Right cardiac atrium (tissue), 5 donors: ENCODE measurements at regions not wholly inside any gene's neighbourhood (a gene's known extent, or its start where the extent isn't known, plus 50 kb on each side); places are given as distances from the start of the nearest gene placed in this dataset.
"Not testable (repeated sequence)": the region's sequence is repeated elsewhere in the genome, so short reads cannot be mapped to it uniquely, and the experiment has no call there.

ENCODE experiments used
- ATAC-seq, 2 donors: fragments of 200-7000 bp; cut with Tn5 transposase; one replicate each; pipeline versions ENCODE4 v1.8.0 to v1.9.1; 2020; ENCODE audit warnings: moderate library complexity in 2 of 2, mild to moderate bottlenecking in 1 of 2
- DNase-seq, 3 donors: peaks; one replicate each; pipeline ENCODE4 v3.0.0-alpha.2; 2020
- H3K27ac ChIP-seq: one replicate; pipeline ENCODE4 v1.5.1; 2013; ENCODE audit warnings: mild to moderate bottlenecking, low read length, control low read depth, moderate library complexity
- H3K27me3 ChIP-seq: one replicate; pipeline ENCODE4 v1.6.1; 2013; ENCODE audit not compliant: control insufficient read depth, insufficient read depth
- H3K4me1 ChIP-seq: one replicate; pipeline ENCODE4 v1.6.1; 2013; ENCODE audit warnings: low read length; ENCODE audit not compliant: control insufficient read depth, insufficient read depth
- H3K4me3 ChIP-seq: one replicate; pipeline ENCODE4 v1.5.1; 2013; ENCODE audit warnings: low read length, control low read depth
- H3K9me3 ChIP-seq: one replicate; pipeline ENCODE4 v1.6.1; 2013; ENCODE audit warnings: low read length; ENCODE audit not compliant: control insufficient read depth
- WGBS: extraction: QIAGEN DNeasy Blood & Tissue Kit; methylation state at CpG from one replicate; pipeline ENCODE4 v1.1.7; 2013; 5-methylcytosine and 5-hydroxymethylcytosine counted together
- intact Hi-C, 4 donors: fragments of 100-400 bp; cut with DNase I; formaldehyde crosslinking; loops; one replicate each; pipeline versions ENCODE4 v1.11.0 to v1.14.0; 2022 to 2023
- donor health status: healthy with polysubstance abuse.
- donor health status: DM: no; HTN: yes; CAD: no.
- donor health status: DM: no; HTN: no; CAD: no.
- donor health status: DM: no; HTN: yes; CAD: no; lungs with severe emphysema.
- donor health status: DM: yes; HTN: yes; CAD: no.

DNA sequence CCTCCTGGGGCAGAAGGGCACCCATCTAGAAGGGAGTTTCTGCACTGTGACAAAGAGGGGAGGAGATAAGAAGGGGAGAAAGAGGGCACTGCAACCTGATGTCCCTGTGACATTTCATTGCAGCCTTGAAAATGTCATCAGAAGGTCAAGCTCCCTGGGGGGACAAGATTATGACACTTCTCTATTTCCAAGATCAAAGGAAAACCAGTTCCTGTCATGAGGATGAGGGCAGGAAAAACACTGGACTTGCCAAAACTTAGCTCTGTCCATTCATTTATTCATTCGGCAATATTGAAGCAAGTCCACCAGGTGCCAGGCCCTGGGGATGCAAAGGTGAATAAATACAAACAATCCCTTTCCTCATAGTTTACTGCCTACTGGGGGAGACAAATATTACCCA lies 138.4 kb upstream of the CDKN3 start:
- ATAC-seq (no peak), DNase-seq (no peak)
- Histone ChIP-seq H3K4me3 (no peak overlapping the region), H3K9me3 (no peaks in the 10 kb centered on the region), H3K4me1 (no peaks in the 10 kb centered on the region), H3K27me3 (no peaks in the 10 kb centered on the region), H3K27ac (no peak overlapping the region)
- intact Hi-C loops, result no loop called here
- WGBS, result 72% methylated on average over 1 of the region's 1 CpG

DNA sequence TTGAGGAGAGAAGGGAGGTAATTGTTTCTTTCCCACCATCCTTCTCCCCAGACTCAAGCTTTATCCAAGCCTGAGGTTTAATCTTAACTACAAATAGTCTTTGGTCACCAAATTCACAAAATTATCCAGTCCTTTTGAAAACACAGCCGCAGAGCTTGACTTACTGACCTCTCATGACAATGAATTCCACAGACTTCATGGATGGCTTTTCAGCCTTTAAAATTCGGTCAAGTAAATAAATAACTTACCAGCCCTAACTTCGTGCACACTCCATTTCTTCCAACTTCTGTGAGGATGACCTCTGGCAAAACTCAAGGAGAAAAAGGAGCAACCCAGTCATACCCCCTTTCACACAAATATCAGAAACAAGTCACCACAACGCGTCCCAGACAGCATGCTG lies 137.0 kb upstream of the CDKN3 start:
- Histone ChIP-seq H3K4me1 (no peaks in the 10 kb centered on the region), H3K27me3 (no peaks in the 10 kb centered on the region), H3K9me3 (no peaks in the 10 kb centered on the region), H3K4me3 (no peak overlapping the region), H3K27ac (no peak overlapping the region)
- 83% methylated on average over 5 of the region's 5 CpGs for whole genome bisulfite sequencing
- intact Hi-C loops, result no loop called here
- DNase-seq (no peak), ATAC-seq (no peak)

DNA sequence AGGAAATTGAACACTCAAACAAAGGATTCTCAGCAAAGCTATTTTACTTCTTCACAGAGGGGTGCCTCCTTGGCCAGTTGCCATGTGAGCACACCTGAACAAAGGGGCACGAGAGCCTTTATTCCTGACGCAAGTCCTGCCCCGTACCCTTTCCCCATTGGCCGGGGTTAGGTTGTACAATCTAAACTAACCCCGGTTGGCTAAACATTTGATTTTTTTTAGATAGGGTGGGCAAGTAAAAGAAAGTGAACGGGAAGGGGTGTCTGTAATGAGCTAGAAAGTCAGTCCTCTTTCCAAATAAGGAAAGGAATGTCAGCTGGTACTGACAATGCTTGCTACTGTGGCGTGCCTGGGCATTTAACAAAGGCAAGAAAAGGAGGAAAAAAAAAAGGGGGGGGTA lies 135.5 kb upstream of the CDKN3 start:
- intact Hi-C loops, result no loop called here
- no peaks in the 10 kb centered on the region for H3K27me3 ChIP-seq
- DNase-seq (no peak), ATAC-seq (no peak)
- H3K4me3 ChIP-seq, result no peak overlapping the region
- 72% methylated on average over 7 of the region's 7 CpGs for WGBS
- no peaks in the 10 kb centered on the region for H3K9me3 ChIP-seq
- no peaks in the 10 kb centered on the region for H3K4me1 ChIP-seq
- no peak overlapping the region for H3K27ac ChIP-seq

DNA sequence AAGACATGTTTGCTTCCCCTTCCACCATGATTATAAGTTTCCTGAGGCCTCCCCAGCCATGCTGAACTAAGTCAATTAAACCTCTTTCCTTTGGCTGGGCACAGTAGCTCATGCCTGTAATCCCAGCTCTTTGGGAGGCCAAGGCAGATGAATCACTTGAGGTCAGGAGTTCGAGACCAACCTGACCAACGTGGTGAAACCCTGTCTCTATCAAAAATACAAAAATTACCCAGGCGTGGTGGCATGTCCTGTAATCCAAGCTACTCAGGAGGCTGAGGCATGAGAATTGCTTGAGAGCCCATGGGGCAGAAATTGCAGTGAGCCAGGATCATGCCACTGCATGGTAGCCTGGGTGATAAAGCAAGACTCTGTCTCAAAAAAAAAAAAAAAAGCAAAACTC lies 130.2 kb upstream of the CDKN3 start:
- H3K27ac ChIP-seq, H3K4me3 ChIP-seq, DNase-seq, intact Hi-C loops, H3K27me3 ChIP-seq, H3K4me1 ChIP-seq, H3K9me3 ChIP-seq, ATAC-seq: not testable (repeated sequence)
- WGBS, result 94% methylated on average over 3 of the region's 3 CpGs

DNA sequence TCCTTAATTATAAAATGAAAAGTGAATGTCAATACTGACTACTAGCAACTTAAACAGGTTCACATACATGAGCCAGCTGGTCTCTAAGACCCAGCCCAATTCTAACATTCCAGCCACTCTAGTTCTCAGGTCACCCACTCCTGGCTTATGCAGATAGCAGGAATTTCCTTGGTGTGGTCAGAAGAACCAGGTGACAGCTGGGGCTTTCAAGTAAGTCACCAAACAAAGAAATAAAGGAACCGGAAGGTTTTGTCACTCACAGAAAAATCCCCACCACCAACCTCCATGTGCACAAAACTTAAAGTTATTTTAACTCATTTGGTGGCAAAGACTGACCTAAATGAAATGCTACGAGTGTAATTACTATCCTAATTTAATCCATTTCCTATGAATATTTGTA lies 129.6 kb upstream of the CDKN3 start:
- intact Hi-C loops, result no loop called here
- no peak for DNase-seq
- Histone ChIP-seq H3K9me3 (no peaks in the 10 kb centered on the region), H3K4me3 (no peak overlapping the region), H3K4me1 (no peaks in the 10 kb centered on the region), H3K27me3 (no peaks in the 10 kb centered on the region), H3K27ac (no peak overlapping the region)
- no peak for ATAC-seq
- WGBS, result 78% methylated on average over 2 of the region's 2 CpGs

DNA sequence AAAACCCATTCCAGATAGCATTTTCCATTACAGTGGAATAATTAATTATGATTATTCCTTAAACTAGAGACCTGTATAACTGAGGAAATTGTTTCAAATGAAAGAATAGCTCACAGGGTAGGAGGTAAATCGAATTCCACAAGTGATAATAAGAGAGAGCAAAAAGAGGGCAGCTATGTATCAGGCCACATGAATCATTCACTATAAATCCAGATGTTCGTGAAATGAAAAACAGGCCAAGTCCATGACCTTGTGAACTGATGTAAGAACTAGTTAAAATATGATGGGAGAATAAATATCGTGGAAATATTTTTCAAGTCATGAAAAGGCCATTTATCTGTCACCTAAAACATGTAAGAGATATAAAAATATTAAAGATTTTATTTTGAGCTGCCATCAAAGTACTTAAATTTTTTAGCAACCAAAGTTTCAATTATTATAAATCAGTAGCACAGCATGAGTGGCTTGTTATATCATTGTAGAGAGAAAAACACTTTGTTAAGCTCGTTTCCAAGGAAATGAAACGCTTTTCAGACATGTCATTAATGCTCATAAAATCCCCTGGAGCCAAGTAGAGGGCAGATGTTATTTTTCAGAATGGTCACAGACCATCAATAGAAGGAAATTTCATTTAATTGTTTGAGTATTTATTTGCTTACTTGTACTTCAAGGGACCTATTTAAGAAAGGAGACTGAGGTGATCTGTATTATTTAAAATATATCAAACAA lies 120.6 kb upstream of the CDKN3 start:
- intact Hi-C loops, result no loop called here
- Histone ChIP-seq H3K27ac (no peak overlapping the region), H3K27me3 (no peaks in the 10 kb centered on the region), H3K4me1 (no peaks in the 10 kb centered on the region), H3K9me3 (no peaks in the 10 kb centered on the region), H3K4me3 (no peak overlapping the region)
- 47% methylated on average over 5 of the region's 5 CpGs for WGBS
- ATAC-seq (no peak), DNase-seq (no peak)

DNA sequence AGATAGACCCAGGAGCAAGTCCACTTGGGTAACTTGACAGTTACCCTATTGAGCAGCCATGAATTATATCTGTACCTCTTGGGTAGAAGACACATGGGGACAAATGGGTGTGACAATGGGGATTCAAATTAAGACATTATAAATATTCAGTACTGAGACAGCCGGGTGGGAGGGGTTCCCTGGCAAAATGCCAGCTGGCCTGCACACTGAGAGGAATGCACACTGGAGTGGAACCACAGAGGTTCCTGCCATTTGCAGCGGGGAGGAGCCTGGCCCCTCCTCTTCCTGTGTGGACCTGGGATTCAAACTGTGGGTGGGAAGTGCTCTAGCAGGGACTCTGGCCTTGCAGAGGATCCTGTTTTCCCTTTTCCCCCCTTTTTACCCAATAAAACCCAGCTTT lies 118.7 kb upstream of the CDKN3 start:
- WGBS, result 48% methylated on average over 2 of the region's 2 CpGs
- Histone ChIP-seq H3K27me3 (no peaks in the 10 kb centered on the region), H3K4me1 (no peaks in the 10 kb centered on the region), H3K9me3 (no peaks in the 10 kb centered on the region), H3K27ac (no peak overlapping the region), H3K4me3 (no peak overlapping the region)
- intact Hi-C loops, result no loop called here
- ATAC-seq, result no peak
- no peak for DNase-seq

DNA sequence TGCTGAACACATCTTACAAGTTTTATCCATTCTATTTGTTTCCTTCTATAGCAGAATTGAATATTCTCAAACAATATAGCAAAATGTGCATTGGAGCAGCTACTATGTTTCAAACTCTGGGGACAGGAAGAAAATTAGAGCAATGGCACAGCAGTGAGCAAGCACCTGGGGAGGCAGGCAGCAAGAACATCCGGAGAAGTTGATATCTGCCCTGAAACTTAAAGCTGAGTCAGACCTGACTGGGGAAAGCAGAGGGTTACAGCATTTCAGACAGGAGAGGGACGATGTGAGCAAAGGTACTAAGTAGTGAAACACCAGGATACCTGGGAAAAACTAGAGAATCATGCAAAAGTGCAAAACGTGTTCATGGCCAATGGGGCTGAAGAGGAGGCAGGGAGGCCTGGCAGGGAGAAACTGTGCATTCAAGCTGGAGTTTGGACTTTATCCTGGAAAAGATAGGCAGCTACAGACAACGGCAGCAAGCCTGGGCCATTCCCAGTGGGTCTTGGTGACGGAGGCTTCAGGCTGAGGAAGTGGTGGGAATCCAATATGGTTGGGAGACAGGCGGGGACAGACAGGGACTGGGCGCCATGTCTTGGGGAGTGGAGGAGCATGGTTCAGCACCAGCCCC lies 118.0 kb upstream of the CDKN3 start:
- intact Hi-C loops, result no loop called here
- Histone ChIP-seq H3K4me3 (no peak overlapping the region), H3K27me3 (no peaks in the 10 kb centered on the region), H3K9me3 (no peaks in the 10 kb centered on the region), H3K4me1 (no peaks in the 10 kb centered on the region), H3K27ac (no peak overlapping the region)
- no peak for ATAC-seq
- 83% methylated on average over 7 of the region's 7 CpGs for WGBS
- DNase-seq, result no peak

DNA sequence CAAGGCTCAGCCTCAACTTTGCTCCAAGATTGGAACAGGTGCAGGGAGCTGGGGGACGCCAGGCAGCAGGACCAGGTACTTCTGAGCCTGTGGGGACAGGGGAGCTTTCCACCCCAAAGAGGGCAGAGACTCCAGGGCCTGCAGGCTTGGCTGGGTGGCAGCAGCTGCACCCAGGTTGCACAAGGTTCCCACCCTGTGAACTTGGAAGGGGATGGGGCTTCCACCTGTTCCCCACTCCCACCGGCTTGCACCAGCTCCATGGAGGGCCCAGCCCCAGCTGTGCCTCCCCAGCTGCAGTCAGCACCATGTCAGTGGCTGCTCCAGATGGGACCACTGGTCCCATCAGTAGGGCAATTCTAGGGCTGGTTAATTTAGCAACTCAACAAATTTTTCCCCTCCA lies 114.0 kb upstream of the CDKN3 start:
- H3K4me1 ChIP-seq, result no peaks in the 10 kb centered on the region
- no peak overlapping the region for H3K4me3 ChIP-seq
- peak in 1 of 2 donors; percentile 24 for ATAC-seq
- intact Hi-C loops, result no loop called here
- no peaks in the 10 kb centered on the region for H3K9me3 ChIP-seq
- H3K27ac ChIP-seq, result no peak overlapping the region
- H3K27me3 ChIP-seq, result no peaks in the 10 kb centered on the region
- DNase-seq, result no peak
- WGBS, result 81% methylated on average over 2 of the region's 2 CpGs

DNA sequence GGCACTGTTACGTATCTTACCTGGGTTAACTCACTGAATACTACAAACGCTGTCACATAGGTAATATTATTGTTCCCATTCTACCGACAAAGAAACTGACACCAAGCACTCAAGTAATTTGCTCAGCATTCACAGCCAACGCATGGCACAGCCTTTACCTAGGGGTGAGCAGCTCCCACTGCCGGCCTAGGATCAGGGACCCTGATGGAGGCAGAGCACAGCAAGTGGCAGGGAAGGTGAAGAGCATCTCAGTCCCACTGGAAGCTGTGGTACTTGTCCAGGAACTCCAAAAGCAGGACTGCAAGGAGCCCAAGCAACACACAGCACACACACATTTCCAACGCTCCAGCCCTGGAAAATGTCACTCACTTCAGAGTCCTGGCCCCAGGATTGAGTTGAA lies 111.8 kb upstream of the CDKN3 start:
- H3K9me3 ChIP-seq, result no peaks in the 10 kb centered on the region
- no peak overlapping the region for H3K4me3 ChIP-seq
- 92% methylated on average over 6 of the region's 6 CpGs for WGBS
- intact Hi-C loops, result no loop called here
- H3K27me3 ChIP-seq, result no peaks in the 10 kb centered on the region
- no peaks in the 10 kb centered on the region for H3K4me1 ChIP-seq
- ATAC-seq (no peak), DNase-seq (no peak)
- no peak overlapping the region for H3K27ac ChIP-seq

DNA sequence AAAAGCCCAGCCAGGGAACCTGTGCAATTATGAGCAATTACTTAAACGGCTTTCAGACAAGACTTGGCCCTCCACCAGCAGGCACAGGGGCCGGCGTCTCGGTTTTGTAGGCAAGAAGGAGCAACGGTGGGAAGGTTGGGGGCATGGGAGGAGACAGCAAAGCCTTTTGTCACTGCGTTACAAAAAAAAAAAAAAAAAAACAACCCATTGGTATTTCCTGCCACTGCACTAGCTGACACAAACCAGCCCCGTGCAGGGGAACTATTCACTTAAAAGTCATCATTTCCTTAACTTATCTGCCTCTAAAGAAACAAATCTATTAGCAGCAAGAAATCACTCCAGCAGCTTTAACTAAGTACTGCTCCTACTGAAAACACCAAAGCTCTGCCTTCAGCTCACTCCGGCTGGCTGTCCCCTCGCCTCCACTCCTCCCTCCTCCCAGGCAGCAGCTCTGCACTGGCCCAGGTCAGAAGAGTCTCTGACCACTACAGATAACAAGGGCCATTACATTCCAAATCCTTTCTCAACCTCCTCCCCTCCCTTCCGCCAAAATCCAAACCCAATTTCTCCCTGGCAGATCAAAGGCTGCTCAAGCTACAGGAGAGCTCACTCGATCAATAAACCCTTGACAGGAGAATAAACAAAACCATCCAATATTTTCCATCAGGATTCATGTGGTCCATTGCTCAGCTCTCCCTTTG lies 105.2 kb upstream of the CDKN3 start:
- Histone ChIP-seq H3K9me3 (no peaks in the 10 kb centered on the region), H3K27ac (no peak overlapping the region), H3K27me3 (no peaks in the 10 kb centered on the region), H3K4me3 (no peak overlapping the region), H3K4me1 (no peaks in the 10 kb centered on the region)
- peak in 2 of 3 donors; percentile 24 to 62 for DNase-seq
- ATAC-seq, result peak; percentile 79 to 85
- 20% methylated on average over 11 of the region's 11 CpGs for WGBS
- intact Hi-C loops, result no loop called here
